Fibroblast of skin of right quadriceps (primary cell): ENCODE measurements at regions not wholly inside any gene's neighbourhood (a gene's known extent, or its start where the extent isn't known, plus 50 kb on each side); places are given as distances from the start of the nearest gene placed in this dataset.
"Not testable (repeated sequence)": the region's sequence is repeated elsewhere in the genome, so short reads cannot be mapped to it uniquely, and the experiment has no call there.

ENCODE experiments used
- DNase-seq: peaks from one replicate; pipeline ENCODE4 v3.0.0-alpha.2; 2013

DNA sequence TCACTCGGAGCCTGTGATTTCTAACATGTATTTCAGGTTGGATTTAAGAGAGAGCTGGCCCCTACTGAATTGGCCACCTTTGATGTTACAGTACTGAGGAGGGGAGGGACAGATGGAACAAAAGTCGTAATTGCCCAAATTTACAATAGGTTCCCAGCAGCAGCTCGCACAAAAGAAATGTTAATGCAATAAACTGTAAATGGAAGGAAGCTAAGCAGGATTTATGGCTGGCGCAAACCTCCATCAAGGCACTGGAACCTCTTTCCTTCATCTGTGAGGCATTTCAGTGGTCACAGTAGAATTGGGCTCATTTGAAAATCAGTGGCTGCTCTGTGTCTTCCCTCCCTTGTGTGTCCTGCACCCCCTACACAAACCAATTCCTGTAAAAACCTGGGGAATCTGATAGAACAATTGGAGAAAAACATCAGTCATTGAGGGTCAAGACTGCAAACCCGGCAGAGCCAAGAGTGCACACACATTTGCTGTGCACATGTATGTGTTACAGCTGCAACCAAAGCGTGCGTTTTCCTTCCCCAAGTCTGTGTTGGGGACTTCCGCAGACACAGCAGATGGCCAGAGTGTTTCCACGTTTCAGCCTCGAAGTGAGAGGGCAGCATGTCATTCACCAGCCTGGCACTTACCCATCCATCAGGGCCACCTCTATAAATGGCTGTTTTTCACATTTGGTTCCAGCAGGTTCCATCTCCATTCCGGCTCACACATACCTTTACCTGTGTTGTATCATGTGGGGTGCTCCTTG lies 192.8 kb downstream of the TM9SF2 start:
- DNase-seq, result no peak

DNA sequence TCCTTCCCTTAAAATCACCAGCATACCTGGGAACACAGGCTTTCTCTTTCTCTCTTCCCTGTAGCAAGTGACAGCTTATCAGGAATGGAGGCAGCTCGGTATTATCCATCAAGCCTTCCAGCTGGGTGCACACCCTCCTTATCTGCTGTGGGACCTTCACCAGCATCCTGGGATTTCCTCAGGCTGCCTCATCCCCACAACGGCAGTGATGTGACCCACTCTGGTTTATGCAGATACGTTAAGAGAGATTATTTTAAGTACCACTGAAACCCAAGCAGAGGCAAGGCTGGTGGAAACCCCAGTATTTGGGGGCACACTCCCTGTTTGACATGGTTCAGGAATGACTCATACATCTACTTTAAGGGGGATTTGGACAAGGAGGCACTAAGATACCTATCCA lies 192.1 kb downstream of the TM9SF2 start:
- DNase-seq, result no peak

DNA sequence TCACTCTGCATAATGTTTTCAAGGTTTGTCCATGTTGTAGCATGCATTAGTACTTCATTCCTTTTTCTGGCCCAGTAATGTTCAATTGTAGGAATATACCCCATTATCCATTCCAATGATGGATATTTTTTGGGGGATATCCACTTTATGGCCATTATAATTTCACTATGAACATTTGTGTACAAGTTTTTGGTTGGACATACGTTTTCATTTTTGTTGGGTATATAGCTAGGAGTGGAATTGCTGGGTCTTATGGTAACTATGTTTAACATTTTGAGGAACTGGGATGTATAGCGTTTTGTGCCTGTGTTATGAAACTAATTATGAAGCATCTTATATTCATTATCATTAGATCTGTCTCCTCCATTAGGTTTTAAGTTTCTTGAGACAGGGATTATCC lies 191.6 kb downstream of the TM9SF2 start:
- no peak for DNase-seq

DNA sequence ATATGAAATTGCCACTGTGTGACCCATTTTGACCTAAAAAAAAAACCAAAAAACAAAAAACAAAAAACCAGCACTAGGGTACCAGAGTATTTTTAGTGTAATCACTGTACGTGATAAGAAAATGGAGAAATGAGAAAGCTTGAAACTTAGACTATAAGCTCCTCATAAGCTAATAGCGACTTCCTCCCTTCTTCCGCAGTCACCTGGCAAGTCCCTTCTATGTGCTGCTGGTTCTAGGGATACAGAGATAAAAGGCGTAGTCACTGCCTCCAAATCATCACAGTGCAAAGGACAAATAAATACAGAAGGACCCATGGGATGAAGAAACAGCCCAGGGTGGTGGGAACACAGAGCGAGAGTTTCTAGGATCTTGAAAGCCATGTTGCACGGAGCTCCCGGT lies 190.3 kb downstream of the TM9SF2 start:
- no peak for DNase-seq

DNA sequence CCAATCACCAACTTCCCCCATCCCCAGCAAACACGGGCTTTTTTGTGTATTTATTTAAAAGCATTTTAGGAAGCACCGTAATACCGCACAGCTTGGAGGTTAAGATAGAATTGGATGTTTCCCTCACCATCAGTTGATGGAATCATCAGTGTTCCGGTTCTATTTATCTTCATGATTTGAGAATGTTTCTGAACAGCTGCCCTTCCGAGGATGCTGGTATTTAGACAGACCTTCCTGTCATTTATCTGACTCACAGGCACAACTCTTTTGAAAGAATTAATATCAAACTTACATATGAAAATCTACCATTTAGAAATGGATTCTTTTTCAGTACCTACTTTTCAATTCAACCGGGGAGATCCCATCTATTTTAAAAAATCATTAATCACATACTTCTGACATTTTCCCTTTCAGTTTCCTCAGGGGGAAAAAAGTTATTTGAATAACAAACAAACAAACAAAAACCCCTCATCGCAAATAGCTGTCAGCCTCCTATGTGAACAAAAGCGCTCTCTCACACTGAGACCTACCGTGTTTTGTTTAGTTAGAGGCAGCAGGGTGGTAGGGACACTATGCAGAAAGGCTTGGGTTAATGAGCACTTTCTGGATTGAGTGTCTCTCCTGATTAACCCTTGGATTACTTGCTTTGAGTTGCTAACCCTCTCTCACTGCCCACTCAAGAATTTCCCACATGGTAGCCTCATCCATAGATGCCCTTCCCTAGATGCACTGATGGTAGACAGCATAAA lies 189.3 kb downstream of the TM9SF2 start:
- DNase-seq, result no peak

DNA sequence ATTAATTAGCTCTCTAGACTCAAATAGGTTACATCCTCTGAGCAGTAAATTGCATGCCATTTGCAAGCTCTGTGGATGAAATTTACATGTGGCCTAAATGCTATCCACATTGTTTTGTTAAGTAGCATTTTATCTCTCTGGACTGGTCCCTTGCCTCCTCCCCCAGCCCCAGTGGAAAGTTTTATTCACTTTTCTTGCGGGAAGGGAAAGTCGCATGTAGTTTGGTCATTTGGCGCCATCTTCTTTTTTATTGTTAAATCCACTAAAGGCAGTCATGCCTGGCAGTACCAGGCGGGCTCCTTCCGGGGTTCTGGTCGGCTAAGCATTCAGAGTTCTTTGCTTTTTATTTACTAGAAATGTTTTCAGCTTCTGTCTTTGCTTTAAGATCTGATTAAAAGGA lies 188.7 kb downstream of the TM9SF2 start:
- DNase-seq, result no peak

DNA sequence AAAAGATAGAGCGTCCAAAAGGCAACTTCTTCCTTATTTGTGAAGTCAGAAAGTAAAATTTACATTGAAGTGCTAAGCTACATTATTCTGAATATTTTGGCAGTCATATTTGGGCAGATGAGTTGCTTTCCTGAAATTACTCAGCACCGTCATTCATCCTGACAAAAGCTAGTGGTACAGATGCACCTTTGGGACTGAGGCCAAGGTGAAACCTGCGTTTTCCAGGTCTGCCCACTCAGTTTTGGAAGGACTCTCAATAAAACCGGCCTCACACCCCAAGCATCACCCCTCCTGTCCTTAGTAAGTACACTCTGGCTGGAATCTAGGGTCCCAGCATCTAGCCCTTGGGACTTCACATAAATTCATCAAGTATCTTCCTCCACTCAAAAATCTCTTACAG lies 187.5 kb downstream of the TM9SF2 start:
- DNase-seq, result no peak

DNA sequence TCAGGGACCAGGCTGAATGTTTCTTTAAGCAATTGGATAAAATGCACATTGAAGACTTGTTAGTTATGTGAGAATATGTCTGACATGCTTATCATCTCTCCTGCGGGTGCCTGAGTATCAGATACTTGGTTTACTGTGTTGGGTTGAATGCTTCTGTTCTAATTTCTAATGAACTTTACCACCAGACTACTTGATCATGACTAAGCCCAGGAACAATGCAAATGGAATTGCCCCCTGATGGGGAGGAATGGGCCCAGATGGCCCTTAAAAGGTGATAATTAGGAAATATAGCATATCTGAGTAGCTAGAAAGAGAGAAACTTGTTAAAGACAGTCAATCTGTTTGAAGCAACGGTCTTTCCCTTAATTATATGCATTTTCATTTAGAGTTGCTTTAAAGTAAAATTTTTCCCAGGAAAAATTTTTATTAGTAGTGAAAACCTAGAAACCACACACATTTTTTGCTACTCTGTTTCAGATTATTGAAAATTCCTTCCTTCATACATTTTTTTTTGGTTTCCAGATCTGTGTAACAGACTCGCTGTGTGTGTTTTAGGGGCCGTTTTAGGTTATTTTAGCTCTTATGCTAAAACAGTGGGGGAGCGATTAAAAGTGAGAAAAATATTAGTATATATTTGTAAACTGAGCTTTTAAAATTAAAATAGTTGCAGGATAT lies 186.6 kb downstream of the TM9SF2 start:
- peak; percentile 83 for DNase-seq

DNA sequence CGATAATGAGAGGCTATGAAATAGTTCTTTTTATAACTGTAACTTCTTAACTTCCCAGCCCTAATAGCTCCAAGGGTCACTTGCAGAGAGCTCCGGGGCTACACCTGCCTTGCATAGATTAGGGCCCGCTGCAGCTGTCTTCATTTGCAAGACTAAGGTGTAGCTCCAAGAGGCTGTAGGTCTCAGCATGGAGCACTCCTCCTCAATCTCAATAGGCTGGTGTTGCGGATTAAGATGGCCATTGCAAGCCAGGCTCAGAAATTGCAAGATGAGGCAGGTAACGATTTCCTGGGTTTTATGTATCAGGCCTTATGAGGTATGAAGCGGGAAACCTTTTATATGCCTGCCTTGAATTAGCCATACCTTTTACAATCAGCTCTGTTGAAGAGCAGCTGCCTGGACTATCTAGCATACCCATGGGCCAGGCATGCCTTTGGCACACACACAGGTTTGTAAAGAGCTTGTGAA lies 185.7 kb downstream of the TM9SF2 start:
- DNase-seq, result no peak

DNA sequence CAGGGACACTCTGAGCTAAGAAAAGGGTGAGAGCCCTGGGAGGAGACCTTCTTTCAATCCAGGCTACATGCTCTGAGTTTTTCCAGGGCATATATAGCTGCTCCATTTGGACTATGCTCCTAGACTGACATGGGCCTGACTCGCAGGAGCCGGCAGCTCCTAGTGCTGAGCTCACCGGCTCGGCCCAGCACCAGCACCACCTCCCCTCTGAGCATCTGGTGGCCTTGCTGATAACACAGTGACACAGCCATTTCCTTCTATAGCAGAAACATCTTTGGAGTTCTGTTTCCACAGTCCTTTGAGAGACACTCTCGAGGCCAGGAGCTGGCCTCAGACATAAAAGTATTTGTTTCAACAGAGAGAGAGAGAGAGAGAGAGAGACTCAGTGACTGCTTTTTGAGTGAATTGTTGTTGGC lies 184.9 kb downstream of the TM9SF2 start:
- peak; percentile 48 for DNase-seq

DNA sequence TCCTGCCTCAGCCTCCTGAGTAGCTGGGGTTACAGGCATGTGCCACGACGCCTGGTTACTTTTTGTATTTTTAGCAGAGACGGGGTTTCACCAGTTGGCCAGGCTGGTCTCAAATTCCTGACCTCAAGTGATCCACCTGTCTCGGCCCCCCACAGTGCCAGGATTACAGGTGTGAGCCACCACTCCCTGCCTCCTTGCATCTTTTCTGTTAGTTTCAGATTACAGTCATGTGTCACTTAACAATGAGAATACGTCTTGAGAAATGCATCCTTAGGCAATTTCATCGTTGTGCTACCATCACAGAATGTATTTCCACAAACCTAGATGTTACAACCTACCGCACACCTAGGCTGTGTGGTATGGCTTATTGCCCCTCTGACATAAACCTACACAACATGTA lies 180.4 kb downstream of the TM9SF2 start:
- DNase-seq, result no peak

DNA sequence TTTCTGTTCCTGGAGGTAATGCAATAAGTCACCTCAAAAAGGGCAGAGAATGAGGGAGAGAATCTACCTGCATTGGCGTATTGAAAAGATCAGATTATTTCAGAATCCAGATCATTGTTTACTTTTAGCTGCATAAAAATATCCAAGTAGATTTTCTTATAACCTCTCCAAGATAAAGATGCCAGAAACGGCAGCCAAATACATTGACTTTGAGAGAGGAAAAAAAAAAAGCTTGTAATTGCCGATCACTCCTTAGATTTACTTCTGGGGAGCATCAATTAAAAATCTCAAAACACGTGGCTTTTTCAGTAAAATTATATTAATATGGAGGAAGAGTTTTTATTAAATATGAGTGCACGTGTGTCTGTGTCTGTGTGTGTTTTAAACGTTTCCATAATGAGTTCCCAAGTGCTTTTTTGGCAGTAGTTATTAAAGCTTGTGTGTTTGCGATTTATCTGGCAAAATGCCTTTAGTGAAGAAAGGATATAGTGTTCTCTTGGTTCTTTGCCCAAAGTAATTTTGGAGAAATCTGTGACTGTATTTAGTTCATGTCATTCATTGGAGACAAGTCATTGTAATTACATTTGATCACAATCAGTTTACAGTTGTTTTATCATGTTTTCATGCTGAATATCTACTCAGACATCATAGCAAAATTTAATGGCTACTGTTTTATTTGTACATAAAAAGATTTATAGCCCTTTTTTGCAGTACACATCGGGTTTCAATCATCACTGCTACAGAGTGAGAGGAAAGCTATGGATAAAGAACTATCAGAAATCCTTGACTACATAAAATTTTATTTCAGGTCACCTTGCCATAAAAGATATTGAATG lies 176.1 kb downstream of the TM9SF2 start:
- peak; percentile 35 for DNase-seq

DNA sequence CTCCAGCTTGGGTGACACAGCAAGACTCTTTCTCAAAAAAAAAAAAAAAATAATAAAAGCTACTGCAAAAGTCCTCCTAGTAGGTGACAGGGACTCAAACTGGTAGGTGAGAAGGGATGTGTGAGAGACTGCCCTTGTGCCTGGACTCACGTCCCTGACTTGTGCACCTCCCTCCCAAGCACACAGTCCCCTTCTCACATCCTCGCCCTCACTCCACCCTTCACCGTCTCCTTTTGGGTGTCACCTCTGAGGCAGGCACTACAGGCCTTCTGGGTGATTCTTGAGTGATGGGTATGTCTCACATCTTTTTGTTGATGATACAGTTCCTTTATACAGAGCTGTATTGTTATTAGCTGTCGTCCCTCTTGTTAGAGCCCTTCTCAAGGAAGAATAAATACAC lies 170.5 kb downstream of the TM9SF2 start:
- DNase-seq, result no peak

DNA sequence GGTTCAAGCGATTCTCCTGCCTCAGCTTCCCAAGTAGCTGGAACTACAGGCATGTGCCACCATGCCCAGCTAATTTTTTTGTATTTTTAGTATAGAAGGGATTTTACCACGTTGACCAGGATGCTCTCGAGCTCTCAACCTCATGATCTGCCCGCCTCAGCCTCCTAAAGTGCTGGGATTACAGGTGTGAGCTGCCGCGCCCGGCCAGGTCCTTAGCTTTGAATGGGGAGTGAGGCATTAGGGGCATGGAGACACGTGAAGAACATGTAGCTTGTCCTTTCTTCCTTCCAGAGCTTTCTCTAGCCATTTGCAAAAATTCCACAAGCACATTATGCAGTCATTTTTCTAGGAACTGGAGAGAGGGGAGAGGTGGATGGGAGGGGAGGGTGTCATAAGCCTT lies 167.8 kb downstream of the TM9SF2 start:
- not testable (repeated sequence) for DNase-seq

DNA sequence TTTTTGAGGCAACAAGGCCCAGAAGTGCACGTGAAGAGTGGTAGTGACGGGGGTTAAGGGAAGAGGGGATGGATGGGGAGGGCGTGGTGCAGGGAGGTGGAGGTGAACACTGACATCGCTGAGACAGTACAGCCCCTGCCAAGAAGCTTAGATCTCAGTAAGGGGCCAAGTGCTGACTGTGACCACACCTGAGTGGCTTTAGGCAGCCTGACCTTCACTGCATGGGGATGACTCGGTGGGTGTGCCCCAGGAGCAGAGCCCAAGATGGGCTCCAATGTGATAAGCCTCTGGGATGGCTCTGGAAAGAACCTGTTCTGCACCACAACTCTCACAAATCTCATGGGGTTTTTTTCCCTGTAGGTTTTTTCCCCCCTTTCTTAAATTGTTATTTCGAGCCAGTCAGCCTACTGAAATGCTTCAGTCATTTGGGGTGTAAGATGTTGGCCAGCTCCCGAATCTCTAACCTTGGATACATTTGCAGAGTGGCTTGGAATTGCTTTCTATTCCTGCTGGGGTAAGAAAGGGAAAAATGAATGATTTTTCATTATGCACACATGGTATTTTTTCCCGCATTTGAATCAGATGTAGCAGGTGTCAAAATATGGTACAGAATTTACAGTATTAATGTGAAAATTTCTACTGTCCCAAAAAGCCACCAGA lies 165.0 kb downstream of the TM9SF2 start:
- no peak for DNase-seq

DNA sequence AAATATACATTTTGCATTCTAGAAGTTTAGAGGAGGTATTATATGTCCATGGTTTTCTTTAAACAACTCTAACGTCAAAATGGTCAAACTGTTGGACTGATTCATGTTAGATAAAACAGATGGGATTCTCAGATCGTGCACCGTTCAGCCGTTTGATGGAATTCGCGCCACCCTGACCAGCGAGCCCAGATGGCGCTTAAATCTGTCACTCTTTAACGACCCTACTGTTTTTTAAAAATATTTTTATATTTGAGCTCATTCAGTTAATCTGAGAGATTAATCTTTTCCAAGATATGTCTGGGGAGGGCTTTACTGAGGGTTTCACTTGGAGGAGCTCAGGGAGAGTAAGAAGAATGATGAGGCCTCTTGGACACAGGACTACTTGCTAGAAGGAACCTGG lies 164.4 kb downstream of the TM9SF2 start:
- no peak for DNase-seq

DNA sequence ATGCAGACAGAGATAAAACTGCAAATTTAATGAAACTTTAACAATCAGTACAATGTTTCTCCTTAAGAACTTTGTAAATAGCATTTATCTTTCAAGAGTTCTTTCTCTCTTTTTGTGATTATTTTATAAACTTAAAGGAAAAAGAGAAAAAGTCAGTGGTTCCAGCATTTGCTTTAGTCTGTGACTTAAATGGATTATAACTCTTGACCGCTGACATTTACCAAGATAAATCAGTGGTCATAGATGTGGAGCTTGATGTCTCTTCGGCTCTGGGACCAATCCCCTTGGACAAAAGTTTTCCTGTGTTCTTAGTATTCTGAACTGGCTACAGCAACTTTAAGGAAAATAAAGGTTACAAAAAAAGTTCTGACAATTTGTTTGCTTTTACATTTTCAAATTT lies 162.6 kb downstream of the TM9SF2 start:
- DNase-seq, result no peak

DNA sequence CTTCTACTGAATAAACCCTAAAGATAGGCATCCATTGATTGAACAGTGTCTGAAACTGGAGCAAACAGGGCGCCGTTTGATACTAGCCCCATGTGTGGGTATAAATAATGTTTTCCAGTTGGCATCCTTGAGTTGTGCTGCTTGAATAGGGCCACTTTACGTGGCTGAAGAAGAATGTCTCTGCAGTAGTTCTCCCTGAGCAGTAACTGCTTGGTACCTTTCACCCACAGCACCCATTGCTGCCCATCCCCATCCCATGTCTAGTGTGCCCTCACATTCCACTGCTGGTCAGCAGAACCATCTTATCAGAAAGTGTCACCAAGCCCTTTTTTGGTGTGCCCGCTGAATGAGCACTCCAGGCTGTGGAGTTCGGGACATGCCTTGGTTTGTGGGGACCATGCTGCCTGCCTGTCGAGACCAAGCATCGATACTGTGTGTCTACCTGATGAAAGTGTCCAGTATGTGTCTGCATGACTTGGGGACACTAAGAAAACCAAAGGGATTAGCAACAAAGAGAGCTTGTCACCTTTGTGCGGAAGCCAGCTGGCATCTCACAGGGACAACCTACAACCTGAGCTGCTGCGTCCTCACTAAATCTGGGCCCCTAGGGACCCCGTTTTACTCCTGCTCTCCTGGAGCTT lies 162.0 kb downstream of the TM9SF2 start:
- DNase-seq, result no peak

DNA sequence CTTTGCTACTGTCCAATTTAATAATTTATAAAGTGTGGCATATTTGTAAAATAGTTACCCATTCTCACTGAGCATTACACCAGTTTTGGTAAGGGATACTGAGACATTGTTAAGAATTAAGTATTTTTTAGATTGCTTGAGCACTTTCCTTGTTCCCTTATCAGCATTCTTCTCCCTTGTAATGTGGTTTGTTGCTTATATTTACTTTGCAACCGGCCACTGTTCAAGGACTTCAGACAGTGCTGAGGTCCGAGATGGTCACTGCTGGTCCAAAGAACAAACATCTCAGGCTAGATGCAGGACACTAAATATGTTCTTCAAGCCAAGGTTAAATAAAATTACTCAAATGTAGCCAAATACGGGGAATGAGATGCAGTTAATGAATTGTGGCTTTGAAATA lies 161.4 kb downstream of the TM9SF2 start:
- DNase-seq, result no peak

DNA sequence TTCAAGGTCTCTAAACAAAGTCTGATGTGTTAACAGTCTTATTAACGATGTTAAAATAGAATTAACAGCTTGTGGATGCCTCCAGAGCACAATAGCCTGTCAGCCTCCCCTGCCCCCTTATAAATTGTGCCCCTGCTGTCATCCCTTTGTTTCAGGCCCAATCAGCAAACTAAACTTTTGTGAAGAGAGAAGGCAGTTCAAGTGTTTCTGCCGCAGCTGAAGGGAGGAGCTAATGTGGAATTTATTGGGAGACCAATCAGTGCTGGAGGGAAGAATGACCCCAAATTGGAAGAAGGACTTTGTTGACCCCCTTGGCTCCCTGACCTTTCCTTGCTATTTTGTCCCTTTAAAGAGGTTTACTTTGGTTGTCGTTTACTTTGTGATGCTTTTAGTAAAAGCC lies 160.5 kb downstream of the TM9SF2 start:
- DNase-seq, result no peak

DNA sequence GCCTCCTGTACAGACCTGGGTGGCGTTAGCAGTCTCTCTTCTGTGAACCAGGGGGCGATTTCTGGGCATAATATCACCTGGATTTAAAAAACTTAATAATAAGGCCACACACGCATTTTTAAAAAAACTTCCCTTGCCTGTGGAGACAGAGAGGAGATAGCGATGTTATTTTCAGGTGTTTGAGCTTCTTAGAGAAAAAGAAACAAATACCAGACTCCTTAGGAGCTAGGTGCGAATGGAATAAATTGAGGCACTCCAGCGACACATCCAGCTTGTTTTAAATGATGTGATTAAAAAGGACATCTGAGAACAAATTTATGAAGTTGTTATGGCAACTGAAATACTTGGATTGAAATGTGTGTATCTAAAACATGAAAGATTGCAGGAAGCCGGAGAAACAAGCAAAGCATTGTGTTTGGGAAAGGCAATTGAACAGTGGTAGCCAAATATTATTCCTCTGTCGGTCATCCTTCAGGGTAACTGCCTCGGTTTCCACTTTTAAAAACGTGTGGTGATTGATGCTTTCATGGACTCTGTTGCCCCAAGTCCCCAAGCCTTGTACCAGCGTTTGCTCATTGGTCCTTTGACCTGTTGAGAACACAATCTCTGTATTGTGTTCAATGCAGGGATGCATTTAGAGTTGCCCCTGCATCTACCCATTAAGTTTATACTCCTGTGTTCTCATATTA lies 158.7 kb downstream of the TM9SF2 start:
- no peak for DNase-seq
